ENCODE measurements at regions not wholly inside any gene's neighbourhood (a gene's known extent, or its start where the extent isn't known, plus 50 kb on each side); places are given as distances from the start of the nearest gene placed in this dataset.

- Histone ChIP-seq H3K9me3 (no peaks in the 10 kb centered on the region), H3K4me1 (no peaks in the 10 kb centered on the region), H3K36me3 (no peaks in the 10 kb centered on the region), H3K27ac (no peak overlapping the region), H3K4me3 (no peak overlapping the region), H3K27me3 (no peaks in the 10 kb centered on the region)
- ATAC-seq, result no peak
- WGBS, 2 donors (ENCODE audit: low coverage in 1 of 2), result 76 to 98% methylated on average over 4 to 5 of the region's 5 CpGs
- TF ChIP-seq POLR2AphosphoS5 (IDR thresholded peaks at IDR 0.05), result no peak
- TF ChIP-seq EP300 (IDR thresholded peaks at IDR 0.05), result no peak
- no peak for TF ChIP-seq POLR2A (IDR thresholded peaks at IDR 0.05)
- TF ChIP-seq, protein P1, sequence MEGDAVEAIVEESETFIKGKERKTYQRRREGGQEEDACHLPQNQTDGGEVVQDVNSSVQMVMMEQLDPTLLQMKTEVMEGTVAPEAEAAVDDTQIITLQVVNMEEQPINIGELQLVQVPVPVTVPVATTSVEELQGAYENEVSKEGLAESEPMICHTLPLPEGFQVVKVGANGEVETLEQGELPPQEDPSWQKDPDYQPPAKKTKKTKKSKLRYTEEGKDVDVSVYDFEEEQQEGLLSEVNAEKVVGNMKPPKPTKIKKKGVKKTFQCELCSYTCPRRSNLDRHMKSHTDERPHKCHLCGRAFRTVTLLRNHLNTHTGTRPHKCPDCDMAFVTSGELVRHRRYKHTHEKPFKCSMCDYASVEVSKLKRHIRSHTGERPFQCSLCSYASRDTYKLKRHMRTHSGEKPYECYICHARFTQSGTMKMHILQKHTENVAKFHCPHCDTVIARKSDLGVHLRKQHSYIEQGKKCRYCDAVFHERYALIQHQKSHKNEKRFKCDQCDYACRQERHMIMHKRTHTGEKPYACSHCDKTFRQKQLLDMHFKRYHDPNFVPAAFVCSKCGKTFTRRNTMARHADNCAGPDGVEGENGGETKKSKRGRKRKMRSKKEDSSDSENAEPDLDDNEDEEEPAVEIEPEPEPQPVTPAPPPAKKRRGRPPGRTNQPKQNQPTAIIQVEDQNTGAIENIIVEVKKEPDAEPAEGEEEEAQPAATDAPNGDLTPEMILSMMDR (IDR thresholded peaks at IDR 0.05), result no peak
Observed at GRCh38 chr6:97689078-97689754, 406.2 kb upstream of the MMS22L start.

- H3K27me3 ChIP-seq, result no peaks in the 10 kb centered on the region
- ATAC-seq, result no peak
- no peaks in the 10 kb centered on the region for H3K36me3 ChIP-seq
- no peak for TF ChIP-seq POLR2AphosphoS5 (IDR thresholded peaks at IDR 0.05)
- H3K27ac ChIP-seq, result no peak overlapping the region
- H3K4me1 ChIP-seq, result no peaks in the 10 kb centered on the region
- no peaks in the 10 kb centered on the region for H3K9me3 ChIP-seq
- no peak overlapping the region for H3K4me3 ChIP-seq
Observed at GRCh38 chr6:97697456-97697855, 414.4 kb upstream of the MMS22L start.

DNA sequence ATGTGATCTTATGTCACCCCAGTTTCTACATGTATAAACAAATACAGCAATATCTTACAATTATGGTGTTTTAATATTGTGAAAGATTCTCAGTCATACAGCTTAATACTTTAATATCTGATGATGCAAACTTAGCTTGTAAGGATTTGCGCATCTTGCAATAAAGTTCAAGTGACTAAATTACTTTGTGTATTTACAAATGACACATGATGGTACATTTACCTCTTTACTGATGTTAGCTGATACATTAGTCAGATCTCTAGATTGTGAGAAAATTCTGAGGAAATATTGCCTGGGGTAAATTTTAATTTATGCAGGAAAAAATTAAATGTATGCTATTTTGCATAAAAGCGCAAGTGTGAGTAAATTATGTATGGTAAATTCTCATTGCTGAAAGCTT lies 418.8 kb upstream of the MMS22L start:
- H3K4me1 ChIP-seq, result no peaks in the 10 kb centered on the region
- 96 to 100% methylated on average over 2 of the region's 2 CpGs for WGBS, 2 donors (ENCODE audit: low coverage in 1 of 2)
- H3K27ac ChIP-seq, result no peak overlapping the region
- H3K36me3 ChIP-seq, result no peaks in the 10 kb centered on the region
- H3K4me3 ChIP-seq, result no peak overlapping the region
- H3K9me3 ChIP-seq, result no peaks in the 10 kb centered on the region
- ATAC-seq, result no peak
- H3K27me3 ChIP-seq, result no peaks in the 10 kb centered on the region
- TF ChIP-seq, protein P1 (IDR thresholded peaks at IDR 0.05), result no peak
- TF ChIP-seq POLR2AphosphoS5 (IDR thresholded peaks at IDR 0.05) (no peak), POLR2A (IDR thresholded peaks at IDR 0.05) (no peak), EP300 (IDR thresholded peaks at IDR 0.05) (no peak)

DNA sequence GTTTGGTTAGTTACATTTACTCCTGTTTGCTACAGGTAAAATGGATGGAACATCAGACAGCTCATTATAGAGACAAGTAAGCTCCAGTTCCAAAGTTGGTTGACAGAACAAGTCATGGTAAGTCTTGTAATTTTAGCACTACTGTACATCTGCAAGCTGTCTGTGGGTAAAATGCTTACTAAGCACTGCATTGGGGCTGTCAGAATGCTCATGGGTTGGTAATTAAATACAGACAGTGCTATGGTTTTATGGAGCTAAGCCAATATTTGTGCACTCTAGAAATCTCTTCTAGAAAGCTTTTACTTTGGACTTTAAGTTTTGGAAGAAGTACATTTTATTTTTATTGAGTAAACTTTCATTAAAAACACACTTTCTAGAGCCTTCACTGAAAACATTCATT lies 419.2 kb upstream of the MMS22L start:
- Histone ChIP-seq H3K36me3 (no peaks in the 10 kb centered on the region), H3K27ac (no peak overlapping the region), H3K4me3 (no peak overlapping the region), H3K27me3 (no peaks in the 10 kb centered on the region), H3K4me1 (no peaks in the 10 kb centered on the region), H3K9me3 (no peaks in the 10 kb centered on the region)
- TF ChIP-seq EP300 (IDR thresholded peaks at IDR 0.05) (no peak), POLR2AphosphoS5 (IDR thresholded peaks at IDR 0.05) (no peak), POLR2A (IDR thresholded peaks at IDR 0.05) (no peak)
- TF ChIP-seq, protein P1 (IDR thresholded peaks at IDR 0.05), result no peak
- no peak for ATAC-seq

DNA sequence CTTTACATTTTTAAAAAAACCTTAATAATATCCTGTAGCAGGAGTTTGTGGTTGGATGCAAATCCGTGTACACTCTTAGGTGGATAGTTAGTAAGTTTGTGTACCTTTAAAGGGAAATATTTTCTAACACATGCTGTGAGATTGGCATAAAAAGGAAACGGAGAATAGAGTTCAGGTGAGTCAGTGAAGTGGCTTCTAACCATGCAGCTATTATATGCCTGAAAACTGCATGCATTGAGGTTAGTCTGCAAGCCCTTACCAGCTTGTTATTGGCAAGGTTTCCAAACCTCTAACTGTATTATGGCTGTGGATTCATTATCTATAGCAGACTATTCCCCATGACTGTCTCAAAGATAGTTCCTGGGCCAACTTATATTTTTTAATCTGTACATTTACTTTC lies 420.6 kb upstream of the MMS22L start:
- no peak for ATAC-seq
- H3K4me1 ChIP-seq, result no peaks in the 10 kb centered on the region
- WGBS, 2 donors (ENCODE audit: low coverage in 1 of 2), result 53 to 64% methylated on average over 2 of the region's 2 CpGs

More for the DNA sequence above, 420.6 kb upstream of the MMS22L start:
- H3K9me3 ChIP-seq, result no peaks in the 10 kb centered on the region
- no peak overlapping the region for H3K27ac ChIP-seq
- H3K4me3 ChIP-seq, result no peak overlapping the region
- H3K36me3 ChIP-seq, result no peaks in the 10 kb centered on the region
- no peaks in the 10 kb centered on the region for H3K27me3 ChIP-seq
- TF ChIP-seq POLR2A (IDR thresholded peaks at IDR 0.05) (no peak), EP300 (IDR thresholded peaks at IDR 0.05) (no peak), POLR2AphosphoS5 (IDR thresholded peaks at IDR 0.05) (no peak)
- TF ChIP-seq, protein P1 (IDR thresholded peaks at IDR 0.05), result no peak

Data from gastroesophageal sphincter (tissue), 4 donors.